HEK293 (cell line): ENCODE measurements at regions not wholly inside any gene's neighbourhood (a gene's known extent, or its start where the extent isn't known, plus 50 kb on each side); places are given as distances from the start of the nearest gene placed in this dataset.

ENCODE experiments used
- CTCF ChIA-PET: fragments of 350-600 bp; formaldehyde crosslinking; extraction: SDS; loops from one replicate; lab custom pipeline; 2021; ENCODE audit warnings: antibody characterized with exemption; lab: Yijun Ruan, JAX
- POLR2A ChIA-PET: fragments of 300-600 bp; formaldehyde crosslinking; extraction: SDS; loops from one replicate; lab custom pipeline; 2020; ENCODE audit warnings: antibody characterized with exemption, inconsistent platforms; lab: Yijun Ruan, JAX
- H3K27ac ChIP-seq: fragments of 200-500 bp; sonication (Bioruptor generic); 2 replicates; pipeline ENCODE4 v1.5.1; 2014; ENCODE audit warnings: low read depth, low read length, control low read depth, inconsistent platforms; ENCODE audit errors: extremely low read depth
- H3K36me3 ChIP-seq, 2 experiments: fragments of 200-500 bp in 1 of 2; sonication (Bioruptor generic) in 1 of 2; 1 replicate in 1 of 2; 2 replicates in 1 of 2; pipeline ENCODE4 v1.5.1; 2014 to 2017; ENCODE audit warnings: inconsistent platforms in 2 of 2, low read length in 2 of 2; ENCODE audit not compliant: control insufficient read depth in 2 of 2, insufficient read depth in 1 of 2
- H3K4me1 ChIP-seq: fragments of 200-500 bp; sonication (Bioruptor generic); 2 replicates; pipeline ENCODE4 v1.5.1; 2014; ENCODE audit warnings: mild to moderate bottlenecking, low read length, inconsistent platforms; ENCODE audit not compliant: control insufficient read depth, insufficient read depth
- H3K4me3 ChIP-seq: 2 replicates; pipeline ENCODE4 v1.5.1; 2011; ENCODE audit warnings: low read depth, mild to moderate bottlenecking, control low read depth, low read length, moderate library complexity
- H3K9me3 ChIP-seq: fragments of 200-500 bp; sonication (Bioruptor generic); 2 replicates; pipeline ENCODE4 v1.5.1; 2014; ENCODE audit warnings: low read depth, low read length, inconsistent platforms; ENCODE audit not compliant: control insufficient read depth, insufficient read depth
- BCL11A ChIP-seq: fragments of 450-650 bp; formaldehyde crosslinking; IDR thresholded peaks from 2 replicates; pipeline ENCODE4 v1.5.1; 2016; ENCODE audit warnings: low read depth, missing biosample characterization, missing genetic modification characterization
- FEZF1 ChIP-seq: fragments of 450-650 bp; formaldehyde crosslinking; IDR thresholded peaks from 2 replicates; pipeline ENCODE4 v1.5.1; 2016; ENCODE audit warnings: missing biosample characterization, missing genetic modification characterization
- GLI2 ChIP-seq: fragments of 450-650 bp; formaldehyde crosslinking; IDR thresholded peaks from 2 replicates; pipeline ENCODE4; 2017; ENCODE audit warnings: missing biosample characterization, missing genetic modification characterization, low read depth, borderline replicate concordance
- IKZF3 ChIP-seq: fragments of 450-650 bp; IDR thresholded peaks from 2 replicates; pipeline ENCODE4 v1.5.0; 2018; ENCODE audit warnings: missing biosample characterization, mild to moderate bottlenecking, missing genetic modification characterization, moderate library complexity
- KLF7 ChIP-seq: fragments of 450-650 bp; formaldehyde crosslinking; IDR thresholded peaks from 2 replicates; pipeline ENCODE4 v1.5.1; 2016; ENCODE audit warnings: missing biosample characterization, missing genetic modification characterization, borderline replicate concordance
- OVOL3 ChIP-seq: fragments of 450-650 bp; formaldehyde crosslinking; IDR thresholded peaks from 2 replicates; pipeline ENCODE4 v1.5.1; 2016; ENCODE audit warnings: missing biosample characterization, missing genetic modification characterization
- REST ChIP-seq: fragments of 450-650 bp; formaldehyde crosslinking; IDR thresholded peaks from 2 replicates; pipeline ENCODE4 v1.5.1; 2016; ENCODE audit warnings: missing biosample characterization, missing genetic modification characterization
- SCRT1 ChIP-seq: fragments of 450-650 bp; formaldehyde crosslinking; IDR thresholded peaks from 2 replicates; pipeline ENCODE4 v1.5.1; 2016; ENCODE audit warnings: missing biosample characterization, missing genetic modification characterization, borderline replicate concordance
- SCRT2 ChIP-seq: fragments of 450-650 bp; formaldehyde crosslinking; IDR thresholded peaks from 2 replicates; pipeline ENCODE4 v1.5.1; 2016; ENCODE audit warnings: missing biosample characterization, missing genetic modification characterization
- YY1 ChIP-seq: fragments of 450-650 bp; formaldehyde crosslinking; IDR thresholded peaks from 2 replicates; pipeline ENCODE4 v1.5.1; 2018; ENCODE audit warnings: missing biosample characterization, missing genetic modification characterization
- ZFHX2 ChIP-seq: fragments of 450-650 bp; formaldehyde crosslinking; conservative IDR thresholded peaks from 2 replicates; pipeline ENCODE4 v1.5.1; 2016; ENCODE audit warnings: missing biosample characterization, missing genetic modification characterization
- ZFP41 ChIP-seq: fragments of 450-650 bp; formaldehyde crosslinking; IDR thresholded peaks from 2 replicates; pipeline ENCODE4 v1.5.1; 2016; ENCODE audit warnings: missing biosample characterization, missing genetic modification characterization, borderline replicate concordance
- ZNF114 ChIP-seq: fragments of 450-650 bp; formaldehyde crosslinking; IDR thresholded peaks from 2 replicates; pipeline ENCODE4 v1.5.0; 2017; ENCODE audit warnings: missing biosample characterization, missing genetic modification characterization
- ZNF155 ChIP-seq: fragments of 450-650 bp; formaldehyde crosslinking; IDR thresholded peaks from 2 replicates; pipeline ENCODE4 v1.5.1; 2016; ENCODE audit warnings: missing biosample characterization, missing genetic modification characterization
- ZNF302 ChIP-seq: fragments of 450-650 bp; formaldehyde crosslinking; IDR thresholded peaks from 2 replicates; pipeline ENCODE4 v1.5.1; 2016; ENCODE audit warnings: missing biosample characterization, missing genetic modification characterization, low read depth
- ZNF423 ChIP-seq: fragments of 450-650 bp; formaldehyde crosslinking; IDR thresholded peaks from 2 replicates; pipeline ENCODE4 v1.5.1; 2016; ENCODE audit warnings: missing biosample characterization, missing genetic modification characterization
- ZNF426 ChIP-seq: fragments of 450-650 bp; formaldehyde crosslinking; IDR thresholded peaks from 2 replicates; pipeline ENCODE4 v1.5.1; 2017; ENCODE audit warnings: missing biosample characterization, missing genetic modification characterization, mild to moderate bottlenecking, inconsistent platforms, moderate library complexity
- ZNF48 ChIP-seq: fragments of 450-650 bp; formaldehyde crosslinking; IDR thresholded peaks from 2 replicates; pipeline ENCODE4 v1.5.1; 2016; ENCODE audit warnings: missing biosample characterization, missing genetic modification characterization
- ZNF560 ChIP-seq: fragments of 450-650 bp; formaldehyde crosslinking; IDR thresholded peaks from 2 replicates; pipeline ENCODE4 v1.5.1; 2017; ENCODE audit warnings: missing biosample characterization, missing genetic modification characterization, borderline replicate concordance
- ZNF571 ChIP-seq: fragments of 450-650 bp; formaldehyde crosslinking; IDR thresholded peaks from 2 replicates; pipeline ENCODE4 v1.5.0; 2017; ENCODE audit warnings: missing biosample characterization, missing genetic modification characterization
- ZNF596 ChIP-seq: fragments of 450-650 bp; IDR thresholded peaks from 2 replicates; pipeline ENCODE4 v1.5.0; 2018; ENCODE audit warnings: missing biosample characterization, mild to moderate bottlenecking, missing genetic modification characterization, moderate library complexity
- ZNF600 ChIP-seq: fragments of 450-650 bp; formaldehyde crosslinking; IDR thresholded peaks from 2 replicates; pipeline ENCODE4 v1.5.1; 2016; ENCODE audit warnings: missing biosample characterization, missing genetic modification characterization
- ZNF629 ChIP-seq: fragments of 450-650 bp; formaldehyde crosslinking; IDR thresholded peaks from 2 replicates; pipeline ENCODE4 v1.5.1; 2017; ENCODE audit warnings: missing biosample characterization, missing genetic modification characterization
- ZNF660 ChIP-seq: fragments of 450-650 bp; IDR thresholded peaks from 2 replicates; pipeline ENCODE4 v1.5.1; 2018; ENCODE audit warnings: missing biosample characterization, mild to moderate bottlenecking, missing genetic modification characterization
- TF ChIP-seq, protein P1 (sequence below): fragments of 450-650 bp; formaldehyde crosslinking; IDR thresholded peaks from 2 replicates; pipeline ENCODE4 v1.5.1; 2016; ENCODE audit warnings: missing biosample characterization, missing genetic modification characterization
- TF ChIP-seq, protein P2 (sequence below): fragments of 450-650 bp; formaldehyde crosslinking; IDR thresholded peaks from 2 replicates; pipeline ENCODE4 v1.5.1; 2016; ENCODE audit warnings: missing biosample characterization, missing genetic modification characterization
- TF ChIP-seq, protein P3 (sequence below): fragments of 450-650 bp; formaldehyde crosslinking; IDR thresholded peaks from 2 replicates; pipeline ENCODE4 v1.5.1; 2017; ENCODE audit warnings: missing biosample characterization, missing genetic modification characterization

DNA sequence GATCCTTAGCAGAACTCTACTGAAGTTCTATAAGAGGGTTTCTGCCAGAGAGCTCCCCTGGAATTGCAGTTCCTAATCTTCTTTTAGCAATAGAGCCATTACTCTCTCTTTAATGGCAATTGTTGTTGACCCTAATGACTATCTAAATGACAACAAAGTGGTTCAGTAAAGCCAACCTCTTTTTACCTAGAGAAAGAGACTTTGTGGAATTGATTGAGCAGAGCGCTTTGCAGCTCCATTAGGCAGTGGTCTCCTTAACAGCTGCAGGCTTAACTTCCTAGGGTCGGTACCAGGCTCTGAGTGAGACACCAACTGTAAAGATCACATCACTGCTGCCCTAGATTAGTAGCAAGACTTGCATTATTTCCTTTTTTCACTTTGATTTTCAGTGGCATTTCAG lies 1472.9 kb upstream of the TENM3 start:
- peaks cover 3% of the 10 kb centered on the region; the same call in 1 of the 2 replicates for H3K4me1 ChIP-seq
- TF ChIP-seq ZNF571 (tag by site-specific recombination), result no peak
- no peak for TF ChIP-seq ZNF302 (tag by site-specific recombination)
- TF ChIP-seq ZNF600 (tag by site-specific recombination), result no peak
- no peak for TF ChIP-seq YY1
- TF ChIP-seq ZFHX2, result no peak
- TF ChIP-seq, protein P1, sequence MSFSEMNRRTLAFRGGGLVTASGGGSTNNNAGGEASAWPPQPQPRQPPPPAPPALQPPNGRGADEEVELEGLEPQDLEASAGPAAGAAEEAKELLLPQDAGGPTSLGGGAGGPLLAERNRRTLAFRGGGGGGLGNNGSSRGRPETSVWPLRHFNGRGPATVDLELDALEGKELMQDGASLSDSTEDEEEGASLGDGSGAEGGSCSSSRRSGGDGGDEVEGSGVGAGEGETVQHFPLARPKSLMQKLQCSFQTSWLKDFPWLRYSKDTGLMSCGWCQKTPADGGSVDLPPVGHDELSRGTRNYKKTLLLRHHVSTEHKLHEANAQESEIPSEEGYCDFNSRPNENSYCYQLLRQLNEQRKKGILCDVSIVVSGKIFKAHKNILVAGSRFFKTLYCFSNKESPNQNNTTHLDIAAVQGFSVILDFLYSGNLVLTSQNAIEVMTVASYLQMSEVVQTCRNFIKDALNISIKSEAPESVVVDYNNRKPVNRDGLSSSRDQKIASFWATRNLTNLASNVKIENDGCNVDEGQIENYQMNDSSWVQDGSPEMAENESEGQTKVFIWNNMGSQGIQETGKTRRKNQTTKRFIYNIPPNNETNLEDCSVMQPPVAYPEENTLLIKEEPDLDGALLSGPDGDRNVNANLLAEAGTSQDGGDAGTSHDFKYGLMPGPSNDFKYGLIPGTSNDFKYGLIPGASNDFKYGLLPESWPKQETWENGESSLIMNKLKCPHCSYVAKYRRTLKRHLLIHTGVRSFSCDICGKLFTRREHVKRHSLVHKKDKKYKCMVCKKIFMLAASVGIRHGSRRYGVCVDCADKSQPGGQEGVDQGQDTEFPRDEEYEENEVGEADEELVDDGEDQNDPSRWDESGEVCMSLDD, result no peak
- no peak for TF ChIP-seq KLF7 (tag by site-specific recombination)
- TF ChIP-seq ZNF426, result no peak
- no peak for TF ChIP-seq ZFP41 (tag by site-specific recombination)
- TF ChIP-seq ZNF114, result no peak
- no peak for TF ChIP-seq ZNF660 (tag by site-specific recombination)
- no peak for TF ChIP-seq ZNF48 (tag by site-specific recombination)
- no peak for TF ChIP-seq BCL11A (tag by site-specific recombination)
- TF ChIP-seq ZNF596 (tag by site-specific recombination), result no peak
- TF ChIP-seq GLI2 (tag by site-specific recombination), result no peak
- TF ChIP-seq, all 188 proteins: peak for 0
- no peak overlapping the region for H3K4me3 ChIP-seq
- ChIA-PET CTCF (no interaction called here), POLR2A (no interaction called here)
- H3K9me3 ChIP-seq, result no peaks in the 10 kb centered on the region
- no peak overlapping the region for H3K27ac ChIP-seq
- H3K36me3 ChIP-seq, result no peaks in the 10 kb centered on the region

DNA sequence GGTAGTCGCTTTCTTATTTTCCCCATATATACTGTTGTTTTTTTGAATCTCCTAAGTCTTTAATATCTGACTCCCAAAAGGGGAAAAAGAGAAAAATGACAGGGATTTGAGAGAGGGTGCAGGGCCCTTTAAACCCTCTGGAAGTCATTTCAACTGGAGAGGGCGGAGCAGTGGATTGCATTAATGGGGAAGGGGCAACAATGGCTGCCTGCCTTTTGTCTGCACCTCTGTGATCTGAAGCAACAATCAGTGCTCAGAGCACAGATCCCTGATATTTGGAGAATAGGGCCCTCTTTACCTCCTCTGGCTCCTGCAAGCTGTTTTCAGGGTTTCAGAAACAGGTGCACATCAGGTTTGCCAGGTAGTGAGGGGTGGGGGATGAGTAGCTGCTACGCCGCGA lies 1458.3 kb upstream of the TENM3 start:
- no peaks in the 10 kb centered on the region for H3K36me3 ChIP-seq
- CTCF ChIA-PET, result no interaction called here
- TF ChIP-seq, protein P2, sequence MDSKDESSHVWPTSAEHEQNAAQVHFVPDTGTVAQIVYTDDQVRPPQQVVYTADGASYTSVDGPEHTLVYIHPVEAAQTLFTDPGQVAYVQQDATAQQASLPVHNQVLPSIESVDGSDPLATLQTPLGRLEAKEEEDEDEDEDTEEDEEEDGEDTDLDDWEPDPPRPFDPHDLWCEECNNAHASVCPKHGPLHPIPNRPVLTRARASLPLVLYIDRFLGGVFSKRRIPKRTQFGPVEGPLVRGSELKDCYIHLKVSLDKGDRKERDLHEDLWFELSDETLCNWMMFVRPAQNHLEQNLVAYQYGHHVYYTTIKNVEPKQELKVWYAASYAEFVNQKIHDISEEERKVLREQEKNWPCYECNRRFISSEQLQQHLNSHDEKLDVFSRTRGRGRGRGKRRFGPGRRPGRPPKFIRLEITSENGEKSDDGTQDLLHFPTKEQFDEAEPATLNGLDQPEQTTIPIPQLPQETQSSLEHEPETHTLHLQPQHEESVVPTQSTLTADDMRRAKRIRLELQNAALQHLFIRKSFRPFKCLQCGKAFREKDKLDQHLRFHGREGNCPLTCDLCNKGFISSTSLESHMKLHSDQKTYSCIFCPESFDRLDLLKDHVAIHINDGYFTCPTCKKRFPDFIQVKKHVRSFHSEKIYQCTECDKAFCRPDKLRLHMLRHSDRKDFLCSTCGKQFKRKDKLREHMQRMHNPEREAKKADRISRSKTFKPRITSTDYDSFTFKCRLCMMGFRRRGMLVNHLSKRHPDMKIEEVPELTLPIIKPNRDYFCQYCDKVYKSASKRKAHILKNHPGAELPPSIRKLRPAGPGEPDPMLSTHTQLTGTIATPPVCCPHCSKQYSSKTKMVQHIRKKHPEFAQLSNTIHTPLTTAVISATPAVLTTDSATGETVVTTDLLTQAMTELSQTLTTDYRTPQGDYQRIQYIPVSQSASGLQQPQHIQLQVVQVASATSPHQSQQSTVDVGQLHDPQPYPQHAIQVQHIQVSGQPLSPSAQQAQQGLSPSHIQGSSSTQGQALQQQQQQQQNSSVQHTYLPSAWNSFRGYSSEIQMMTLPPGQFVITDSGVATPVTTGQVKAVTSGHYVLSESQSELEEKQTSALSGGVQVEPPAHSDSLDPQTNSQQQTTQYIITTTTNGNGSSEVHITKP (tag by site-specific recombination), result no peak
- TF ChIP-seq FEZF1 (tag by site-specific recombination), result no peak
- TF ChIP-seq ZNF629, result no peak
- TF ChIP-seq ZNF560, result no peak
- TF ChIP-seq IKZF3 (tag by site-specific recombination), result no peak
- TF ChIP-seq SCRT1, result no peak
- no peak for TF ChIP-seq ZNF423 (tag by site-specific recombination)
- TF ChIP-seq REST (tag by site-specific recombination), result no peak
- TF ChIP-seq, protein P3, sequence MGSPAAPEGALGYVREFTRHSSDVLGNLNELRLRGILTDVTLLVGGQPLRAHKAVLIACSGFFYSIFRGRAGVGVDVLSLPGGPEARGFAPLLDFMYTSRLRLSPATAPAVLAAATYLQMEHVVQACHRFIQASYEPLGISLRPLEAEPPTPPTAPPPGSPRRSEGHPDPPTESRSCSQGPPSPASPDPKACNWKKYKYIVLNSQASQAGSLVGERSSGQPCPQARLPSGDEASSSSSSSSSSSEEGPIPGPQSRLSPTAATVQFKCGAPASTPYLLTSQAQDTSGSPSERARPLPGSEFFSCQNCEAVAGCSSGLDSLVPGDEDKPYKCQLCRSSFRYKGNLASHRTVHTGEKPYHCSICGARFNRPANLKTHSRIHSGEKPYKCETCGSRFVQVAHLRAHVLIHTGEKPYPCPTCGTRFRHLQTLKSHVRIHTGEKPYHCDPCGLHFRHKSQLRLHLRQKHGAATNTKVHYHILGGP, result no peak
- TF ChIP-seq ZNF155 (tag by site-specific recombination), result no peak
- TF ChIP-seq OVOL3 (tag by site-specific recombination), result no peak
- TF ChIP-seq SCRT2 (tag by site-specific recombination), result no peak

More for the DNA sequence above, 1458.3 kb upstream of the TENM3 start:
- Histone ChIP-seq H3K9me3 (no peaks in the 10 kb centered on the region), H3K4me1 (no peaks in the 10 kb centered on the region), H3K4me3 (no peak overlapping the region), H3K27ac (no peak overlapping the region)
- POLR2A ChIA-PET, result no interaction called here
